Vagina (tissue), 2 donors: ENCODE measurements at regions not wholly inside any gene's neighbourhood (a gene's known extent, or its start where the extent isn't known, plus 50 kb on each side); places are given as distances from the start of the nearest gene placed in this dataset.
"Not testable (repeated sequence)": the region's sequence is repeated elsewhere in the genome, so short reads cannot be mapped to it uniquely, and the experiment has no call there.

Experiments
- DNase-seq, 2 donors: peaks; one replicate each; pipeline ENCODE4 v3.0.0-alpha.2; 2017; ENCODE audit errors: extremely low spot score in 2 of 2
- H3K27ac ChIP-seq: fragments of 200-600 bp; sonication (generic); one replicate; pipeline ENCODE4 v1.5.1; 2019
- H3K27me3 ChIP-seq: fragments of 200-600 bp; sonication (generic); one replicate; pipeline ENCODE4 v1.5.1; 2019
- H3K36me3 ChIP-seq, 2 donors: fragments of 200-600 bp; sonication (generic); one replicate each; pipeline ENCODE4 v1.5.1; 2017 to 2019
- H3K4me1 ChIP-seq: fragments of 200-600 bp; sonication (generic); one replicate; pipeline ENCODE4 v1.5.1; 2019
- H3K4me3 ChIP-seq, 2 donors: fragments of 200-600 bp; sonication (generic); 1 replicate in 1 of 2; 2 replicates in 1 of 2; pipeline ENCODE4 v1.5.1; 2016 to 2019
- H3K9me3 ChIP-seq: fragments of 200-600 bp; sonication (generic); one replicate; pipeline ENCODE4 v1.5.1; 2019
- CTCF ChIP-seq, 3 experiments: fragments of 450-650 bp in 2 of 3; fragments of 200-600 bp in 1 of 3; sonication (generic) in 1 of 3; IDR thresholded peaks; one replicate each; pipeline ENCODE4 v1.5.1; 2017 to 2019; ENCODE audit warnings: antibody characterized with exemption in 3 of 3, mild to moderate bottlenecking in 2 of 3, moderate library complexity in 2 of 3
- POLR2A ChIP-seq, 2 donors: fragments of 450-650 bp; IDR thresholded peaks; one replicate each; pipeline ENCODE4 v1.6.1; 2017; ENCODE audit warnings: antibody characterized with exemption in 2 of 2, mild to moderate bottlenecking in 2 of 2, moderate library complexity in 2 of 2
- POLR2AphosphoS5 ChIP-seq, 2 donors: sonication (generic); formaldehyde crosslinking; IDR thresholded peaks; one replicate each; pipeline ENCODE4 v1.9.0; 2017; ENCODE audit warnings: antibody characterized with exemption in 2 of 2, mild to moderate bottlenecking in 2 of 2, low read depth in 1 of 2; ENCODE audit not compliant: insufficient read depth in 1 of 2
- intact Hi-C: fragments of 100-400 bp; cut with DNase I; formaldehyde crosslinking; loops from one replicate; pipeline ENCODE4 v1.15.1; 2023

- TF ChIP-seq POLR2A (IDR thresholded peaks at IDR 0.05) (no peak), CTCF (IDR thresholded peaks at IDR 0.05) (no peak), POLR2AphosphoS5 (IDR thresholded peaks at IDR 0.05; ENCODE audit: insufficient read depth in 1 of 2, low read depth in 1 of 2) (no peak)
- Histone ChIP-seq H3K4me3 (no peak overlapping the region), H3K27ac (no peak overlapping the region), H3K36me3 (no peaks in the 10 kb centered on the region), H3K27me3 (no peaks in the 10 kb centered on the region), H3K9me3 (no peaks in the 10 kb centered on the region), H3K4me1 (no peaks in the 10 kb centered on the region)
- intact Hi-C loops, result no loop called here
- no peak for DNase-seq
These were observed 845.2 kb upstream of the CDH18 start for GRCh38 chr5:20833081-20833627.

GRCh38 chr5:20832204-20833080, 844.4 kb upstream of the CDH18 start:
- Histone ChIP-seq H3K27ac (no peak overlapping the region), H3K27me3 (no peaks in the 10 kb centered on the region), H3K36me3 (no peaks in the 10 kb centered on the region), H3K9me3 (no peaks in the 10 kb centered on the region), H3K4me1 (no peaks in the 10 kb centered on the region), H3K4me3 (no peak overlapping the region)
- intact Hi-C loops, result no loop called here
- no peak for DNase-seq
- TF ChIP-seq POLR2A (IDR thresholded peaks at IDR 0.05) (no peak), POLR2AphosphoS5 (IDR thresholded peaks at IDR 0.05; ENCODE audit: insufficient read depth in 1 of 2, low read depth in 1 of 2) (no peak), CTCF (IDR thresholded peaks at IDR 0.05) (no peak)

- H3K9me3 ChIP-seq, H3K27ac ChIP-seq, H3K36me3 ChIP-seq, DNase-seq, H3K4me3 ChIP-seq, intact Hi-C loops, H3K27me3 ChIP-seq, H3K4me1 ChIP-seq: not testable (repeated sequence)
These were observed 838.0 kb upstream of the CDH18 start for GRCh38 chr5:20825951-20826350.

GRCh38 chr5:20797216-20797615, 809.2 kb upstream of the CDH18 start:
- DNase-seq, H3K4me1 ChIP-seq, intact Hi-C loops, H3K27me3 ChIP-seq, H3K4me3 ChIP-seq, H3K27ac ChIP-seq, H3K36me3 ChIP-seq, H3K9me3 ChIP-seq: not testable (repeated sequence)

GRCh38 chr5:20784755-20785154, 796.8 kb upstream of the CDH18 start:
- H3K36me3 ChIP-seq, H3K9me3 ChIP-seq, H3K27me3 ChIP-seq, DNase-seq, H3K4me1 ChIP-seq, intact Hi-C loops, H3K27ac ChIP-seq, H3K4me3 ChIP-seq: not testable (repeated sequence)

- DNase-seq, H3K4me3 ChIP-seq, intact Hi-C loops, H3K27me3 ChIP-seq, H3K27ac ChIP-seq, H3K36me3 ChIP-seq, H3K4me1 ChIP-seq, H3K9me3 ChIP-seq: not testable (repeated sequence)
These were observed 795.5 kb upstream of the CDH18 start for GRCh38 chr5:20783484-20783883.

GRCh38 chr5:20771338-20771737, 783.3 kb upstream of the CDH18 start:
- H3K4me3 ChIP-seq, H3K4me1 ChIP-seq, DNase-seq, H3K36me3 ChIP-seq, intact Hi-C loops, H3K27ac ChIP-seq, H3K27me3 ChIP-seq, H3K9me3 ChIP-seq: not testable (repeated sequence)

GRCh38 chr5:20765074-20765473, 777.1 kb upstream of the CDH18 start:
- DNase-seq, H3K4me1 ChIP-seq, H3K36me3 ChIP-seq, H3K9me3 ChIP-seq, H3K4me3 ChIP-seq, intact Hi-C loops, H3K27me3 ChIP-seq, H3K27ac ChIP-seq: not testable (repeated sequence)

- H3K9me3 ChIP-seq, intact Hi-C loops, H3K4me1 ChIP-seq, H3K4me3 ChIP-seq, DNase-seq, H3K27ac ChIP-seq, H3K27me3 ChIP-seq, H3K36me3 ChIP-seq: not testable (repeated sequence)
These were observed 771.5 kb upstream of the CDH18 start for GRCh38 chr5:20759459-20759858.

- H3K4me3 ChIP-seq, H3K27me3 ChIP-seq, intact Hi-C loops, H3K27ac ChIP-seq, H3K36me3 ChIP-seq, H3K9me3 ChIP-seq, H3K4me1 ChIP-seq, DNase-seq: not testable (repeated sequence)
These were observed 764.2 kb upstream of the CDH18 start for GRCh38 chr5:20752179-20752578.

GRCh38 chr5:20735715-20736114, 747.7 kb upstream of the CDH18 start:
- H3K4me3 ChIP-seq, DNase-seq, H3K4me1 ChIP-seq, H3K27me3 ChIP-seq, H3K9me3 ChIP-seq, H3K36me3 ChIP-seq, H3K27ac ChIP-seq, intact Hi-C loops: not testable (repeated sequence)
